Activated gamma-delta T cell treated with Interleukin-2 at 50 U/mL for 16 hours (primary cell): ENCODE measurements at regions not wholly inside any gene's neighbourhood (a gene's known extent, or its start where the extent isn't known, plus 50 kb on each side); places are given as distances from the start of the nearest gene placed in this dataset.

Source experiments
- DNase-seq: peaks from one replicate; pipeline ENCODE4 v3.0.0-alpha.2; 2020

GRCh38 chr10:130434446-130435385 is 298.5 kb downstream of the GLRX3 start:
- no peak for DNase-seq

- DNase-seq = no peak
Measured at GRCh38 chr10:130435961-130436360, 299.8 kb downstream of the GLRX3 start.

- no peak for DNase-seq
Measured at GRCh38 chr10:130438861-130439260, 302.7 kb downstream of the GLRX3 start.

DNA sequence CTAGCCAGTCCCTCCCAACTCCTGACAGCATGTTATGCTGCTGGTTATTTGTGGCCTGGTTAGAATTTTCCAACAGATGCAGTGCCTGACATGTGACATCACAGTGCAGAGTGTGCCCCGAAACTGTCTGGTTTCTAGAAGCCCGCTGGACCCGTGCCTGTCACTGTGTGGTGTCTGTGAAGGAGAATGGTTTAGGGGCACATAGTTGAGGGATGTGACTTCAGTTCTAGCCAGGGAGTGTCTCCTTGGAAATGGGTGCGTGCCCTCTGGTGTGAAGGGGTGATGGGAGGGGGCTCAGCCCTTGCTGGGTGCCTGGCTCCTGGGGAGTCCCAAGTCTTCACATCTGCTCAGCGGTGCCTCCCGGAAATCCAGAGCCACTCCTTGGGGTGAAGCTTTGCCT is 303.6 kb downstream of the GLRX3 start:
- DNase-seq = no peak

DNA sequence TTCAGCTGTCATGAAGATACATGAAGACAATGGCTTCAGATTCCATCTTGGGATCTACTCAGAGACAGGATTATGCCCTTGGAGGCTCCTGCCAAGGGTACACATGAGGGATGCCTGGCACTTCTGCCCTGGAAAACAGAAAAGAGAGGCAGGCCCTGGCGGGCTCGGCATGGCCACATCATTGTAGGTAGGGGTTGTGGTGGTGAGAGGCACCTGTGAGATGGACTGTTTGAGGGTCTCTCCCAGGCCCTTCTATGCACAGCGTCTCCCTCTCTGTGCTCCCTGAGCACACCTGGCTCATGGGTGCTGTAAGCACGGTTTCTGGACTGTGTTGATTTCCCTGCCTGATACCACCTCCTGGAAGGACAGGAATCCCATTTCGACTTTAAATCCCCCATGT is 304.3 kb downstream of the GLRX3 start:
- DNase-seq = no peak

- no peak for DNase-seq
Measured at GRCh38 chr10:130440971-130441370, 304.8 kb downstream of the GLRX3 start.

GRCh38 chr10:130443066-130443465 is 306.9 kb downstream of the GLRX3 start:
- DNase-seq = no peak

DNA sequence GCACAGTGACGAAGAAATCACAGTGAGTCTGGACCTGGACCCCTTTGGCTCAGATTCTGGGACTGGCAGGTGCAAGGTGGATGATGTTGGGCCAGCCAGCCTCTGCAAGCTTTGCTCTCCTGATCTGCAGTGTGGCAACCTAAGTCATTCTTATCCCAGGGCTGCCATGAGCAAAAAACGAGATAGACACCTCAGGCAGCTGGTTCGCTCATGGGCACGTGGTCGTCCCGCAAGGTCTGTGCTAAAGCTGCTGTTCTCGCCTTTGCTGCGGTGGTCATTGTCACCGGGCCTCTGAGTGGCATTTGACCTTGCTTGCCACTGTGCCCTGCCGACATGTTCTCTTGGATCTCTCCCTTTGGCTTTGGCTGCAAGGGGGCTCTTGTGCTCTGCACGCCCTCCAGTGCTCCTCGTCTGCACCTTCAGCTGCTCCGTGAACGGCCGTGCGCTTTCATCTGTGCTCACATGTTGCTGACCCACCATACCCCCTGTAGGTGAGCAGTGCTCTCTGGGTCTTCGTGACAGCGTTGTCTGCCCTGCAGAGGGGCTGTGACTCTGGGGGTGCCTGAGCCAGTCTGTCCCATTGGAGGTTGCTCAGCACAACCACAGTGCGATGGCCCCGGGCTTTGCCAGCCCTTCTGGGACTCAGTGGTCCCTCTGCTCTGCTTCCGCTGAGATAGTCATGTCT is 317.0 kb downstream of the GLRX3 start:
- no peak for DNase-seq

- DNase-seq = no peak
Measured at GRCh38 chr10:130453721-130454542, 317.7 kb downstream of the GLRX3 start.

DNA sequence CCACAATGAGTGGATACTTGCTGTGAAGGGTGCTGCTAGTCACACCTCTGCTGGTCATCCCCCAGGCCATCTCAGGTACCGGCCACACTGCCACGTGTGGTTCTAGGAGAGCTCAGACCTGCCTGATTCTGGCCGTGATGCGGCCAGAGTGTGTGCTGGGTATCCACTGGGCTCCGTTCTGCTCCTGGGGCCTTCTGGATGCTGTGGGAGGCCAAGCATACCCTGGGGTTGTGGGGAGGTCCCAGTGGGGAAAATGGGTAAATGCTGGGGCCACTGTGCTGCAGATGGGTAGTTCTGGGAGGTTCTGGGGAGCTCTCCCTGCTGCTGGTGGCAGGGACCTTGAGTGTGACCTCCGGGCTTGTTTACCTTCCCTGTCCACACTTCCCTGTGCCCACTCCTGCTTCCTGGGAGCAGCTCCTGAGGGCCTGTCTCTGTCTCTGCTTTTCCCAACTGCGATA is 318.4 kb downstream of the GLRX3 start:
- no peak for DNase-seq

DNA sequence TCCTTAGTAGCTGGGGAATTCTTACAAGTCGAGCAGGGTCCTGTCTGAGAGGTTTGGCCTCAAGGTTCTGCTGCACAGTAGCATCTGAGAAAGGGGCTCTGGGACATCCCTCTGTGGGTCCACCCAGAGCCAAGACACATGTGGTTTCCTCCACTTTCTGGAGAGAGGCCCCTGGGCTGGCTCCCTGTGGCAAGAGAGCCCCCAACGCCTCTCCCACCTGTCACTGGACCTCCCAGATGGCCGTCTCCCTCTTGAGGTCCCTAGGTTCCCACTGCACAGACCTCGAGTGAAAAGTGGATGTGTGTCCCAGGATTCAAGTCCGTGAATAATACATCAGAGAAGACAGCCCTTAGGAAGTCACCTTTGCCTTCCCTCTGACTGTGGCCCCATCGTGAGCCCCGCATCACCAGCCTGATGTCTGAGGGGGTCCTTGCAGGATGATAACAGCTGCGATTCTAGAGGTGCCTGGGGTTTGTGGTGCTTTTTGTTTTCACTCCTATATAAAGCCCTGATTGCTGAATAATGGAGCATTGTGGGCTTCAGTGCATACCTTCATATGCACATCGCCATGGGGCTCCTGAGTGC is 319.0 kb downstream of the GLRX3 start:
- DNase-seq = no peak

DNA sequence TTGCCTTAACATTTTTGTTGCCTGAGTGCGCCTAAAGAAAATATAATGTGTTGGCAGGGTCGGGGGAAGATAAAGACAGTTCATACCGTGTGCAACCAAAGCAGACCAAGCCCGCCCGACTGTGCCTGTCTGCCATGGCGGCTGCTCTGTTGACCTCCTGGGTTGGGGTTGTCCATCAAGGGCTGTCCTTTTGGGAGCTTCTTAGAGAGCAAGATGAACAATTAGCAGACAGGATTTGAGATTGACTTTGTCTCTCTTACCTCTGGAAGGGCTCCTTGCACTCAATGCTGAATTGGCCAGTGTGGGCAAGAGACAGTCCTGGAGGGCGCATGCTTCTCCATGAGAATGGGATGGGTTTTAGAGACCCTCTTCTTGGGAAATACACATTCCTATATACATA is 319.6 kb downstream of the GLRX3 start:
- no peak for DNase-seq

GRCh38 chr10:130456616-130457015 is 320.4 kb downstream of the GLRX3 start:
- no peak for DNase-seq

- no peak for DNase-seq
Measured at GRCh38 chr10:130458509-130458908, 322.3 kb downstream of the GLRX3 start.

DNA sequence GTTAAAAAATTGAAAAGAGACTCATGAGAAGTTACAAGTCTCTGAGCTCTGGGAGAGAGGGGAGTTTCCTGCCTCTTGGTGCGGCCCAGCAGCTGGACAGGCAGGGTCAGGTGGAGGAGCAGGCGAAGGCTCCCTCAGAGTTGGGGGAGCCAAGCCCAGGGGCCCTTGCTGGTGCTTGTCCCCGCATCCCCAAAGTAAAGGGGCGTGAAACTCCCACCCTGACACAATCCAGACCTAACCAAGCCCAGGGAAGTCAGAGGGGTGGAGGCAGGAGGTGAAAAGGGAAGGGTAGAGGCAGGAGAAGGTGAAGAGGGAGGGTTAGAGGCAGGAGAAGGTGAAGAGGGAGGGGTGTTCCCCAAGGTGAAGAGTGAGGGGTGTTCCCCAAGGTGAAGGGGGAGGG is 322.8 kb downstream of the GLRX3 start:
- DNase-seq = no peak

DNA sequence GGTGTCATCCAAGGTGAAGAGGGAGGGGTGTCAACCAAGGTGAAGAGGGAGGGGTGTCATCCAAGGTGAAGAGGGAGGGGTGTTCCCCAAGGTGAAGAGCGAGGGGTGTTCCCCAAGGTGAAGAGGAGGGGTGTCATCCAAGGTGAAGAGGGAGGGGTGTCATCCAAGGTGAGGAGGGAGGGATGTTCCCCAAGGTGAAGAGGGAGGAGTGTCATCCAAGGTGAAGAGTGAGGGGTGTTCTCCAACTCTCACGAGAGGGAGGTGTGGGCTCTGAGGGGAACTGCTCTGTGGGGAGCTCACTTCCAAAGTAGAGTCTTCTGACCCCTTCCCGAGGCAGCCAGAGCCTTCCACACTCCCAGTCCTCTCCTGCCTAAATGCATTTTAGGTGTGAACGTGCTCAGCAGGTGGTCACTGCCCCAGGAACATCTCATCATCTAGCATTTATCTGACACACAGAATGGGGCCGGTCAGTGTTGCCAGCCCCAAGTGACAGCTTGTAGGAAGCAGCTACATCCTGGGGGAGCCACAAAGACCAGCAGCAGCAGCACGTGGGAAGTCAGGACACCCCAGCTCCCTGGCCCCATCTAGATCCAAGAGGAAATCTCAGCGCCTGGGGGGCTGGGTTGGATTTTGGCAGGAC is 323.8 kb downstream of the GLRX3 start:
- DNase-seq = no peak

- DNase-seq = no peak
Measured at GRCh38 chr10:130461631-130462030, 325.4 kb downstream of the GLRX3 start.

DNA sequence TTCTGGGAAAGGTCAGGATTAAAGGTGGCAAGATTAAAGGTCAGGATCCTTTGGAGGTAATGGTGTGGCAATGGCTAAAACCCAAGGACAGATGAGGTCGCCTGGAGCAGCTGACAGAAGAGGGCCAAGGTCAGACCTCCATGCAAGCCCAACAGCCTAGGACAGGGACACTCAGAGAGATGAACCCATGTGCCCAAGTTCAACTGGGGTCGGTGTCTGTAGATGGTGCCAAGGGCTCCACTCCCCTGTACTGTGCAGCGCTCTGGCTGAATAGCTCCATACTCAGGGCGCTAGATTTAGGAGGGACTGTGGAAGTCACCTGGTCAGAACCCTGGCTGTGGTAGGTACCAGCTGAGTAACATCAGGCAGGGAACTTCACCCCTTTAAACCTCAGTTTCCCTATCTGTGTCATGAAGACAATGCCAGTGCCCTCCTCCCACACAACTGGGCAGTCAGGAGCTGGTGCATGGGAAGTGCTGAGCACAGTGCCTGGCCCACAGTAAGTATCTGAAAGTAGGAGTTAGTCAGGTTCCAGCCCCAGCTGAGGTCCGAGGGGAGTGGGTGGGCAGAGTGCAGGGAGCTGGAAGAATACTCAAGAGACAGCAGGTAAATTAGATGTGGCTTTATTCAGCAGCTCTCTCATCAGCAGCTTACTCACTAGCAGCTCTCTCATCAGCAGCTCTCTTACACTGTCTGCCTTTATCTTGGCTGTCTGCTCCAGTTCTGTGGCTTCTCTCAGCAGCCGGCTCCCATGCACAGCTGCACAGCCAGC is 327.1 kb downstream of the GLRX3 start:
- DNase-seq = no peak

GRCh38 chr10:130463876-130464364 is 327.7 kb downstream of the GLRX3 start:
- no peak for DNase-seq

GRCh38 chr10:130464426-130464825 is 328.2 kb downstream of the GLRX3 start:
- no peak for DNase-seq

DNA sequence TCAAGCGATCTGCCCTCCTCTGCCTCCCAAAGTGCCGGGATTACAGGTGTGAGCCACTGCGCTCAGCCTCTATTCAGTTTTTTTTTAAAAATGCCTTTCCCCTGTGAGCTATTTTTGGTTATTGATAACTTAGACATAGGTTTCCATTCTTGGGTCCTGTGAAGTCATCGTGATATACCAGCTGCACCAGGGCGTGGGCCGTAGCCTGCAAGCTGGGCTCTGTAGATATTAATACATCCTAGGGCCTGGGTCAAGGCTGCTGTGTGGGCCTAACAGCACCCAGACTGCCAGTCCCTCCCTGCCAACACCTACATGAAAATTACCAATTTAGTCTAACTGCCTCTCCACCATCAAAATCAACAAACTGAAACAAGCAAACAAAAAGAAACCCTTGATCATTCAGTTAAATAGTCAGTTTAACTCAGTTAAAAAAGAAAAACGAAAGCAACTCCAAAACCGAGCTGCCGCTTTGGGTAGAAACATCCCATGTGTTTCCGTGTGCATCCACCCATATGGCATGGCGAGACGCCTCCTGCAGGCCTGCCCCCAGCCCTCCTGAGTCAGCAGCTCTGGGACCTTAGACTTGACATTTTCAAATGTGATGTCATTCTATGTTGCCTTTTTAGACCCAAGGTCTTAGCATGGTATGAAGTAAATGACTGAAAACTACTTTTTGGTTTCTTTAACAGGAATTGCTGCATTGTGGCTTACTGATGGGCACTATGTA is 330.2 kb downstream of the GLRX3 start:
- DNase-seq = no peak
